Uterus (tissue), 2 donors: ENCODE measurements at regions not wholly inside any gene's neighbourhood (a gene's known extent, or its start where the extent isn't known, plus 50 kb on each side); places are given as distances from the start of the nearest gene placed in this dataset.

ENCODE experiments used
- POLR2A ChIP-seq, 2 donors: fragments of 450-650 bp; IDR thresholded peaks; one replicate each; pipeline ENCODE4 v1.6.1; 2016; ENCODE audit warnings: antibody characterized with exemption in 2 of 2, mild to moderate bottlenecking in 1 of 2, moderate library complexity in 1 of 2
- TF ChIP-seq, protein P1 (sequence below), 4 experiments: fragments of 200-600 bp in 2 of 4; fragments of 450-650 bp in 2 of 4; sonication (generic) in 2 of 4; IDR thresholded peaks; one replicate each; pipeline ENCODE4 v1.5.1; 2016 to 2019; ENCODE audit warnings: antibody characterized with exemption in 4 of 4, mild to moderate bottlenecking in 2 of 4, moderate library complexity in 1 of 4

DNA sequence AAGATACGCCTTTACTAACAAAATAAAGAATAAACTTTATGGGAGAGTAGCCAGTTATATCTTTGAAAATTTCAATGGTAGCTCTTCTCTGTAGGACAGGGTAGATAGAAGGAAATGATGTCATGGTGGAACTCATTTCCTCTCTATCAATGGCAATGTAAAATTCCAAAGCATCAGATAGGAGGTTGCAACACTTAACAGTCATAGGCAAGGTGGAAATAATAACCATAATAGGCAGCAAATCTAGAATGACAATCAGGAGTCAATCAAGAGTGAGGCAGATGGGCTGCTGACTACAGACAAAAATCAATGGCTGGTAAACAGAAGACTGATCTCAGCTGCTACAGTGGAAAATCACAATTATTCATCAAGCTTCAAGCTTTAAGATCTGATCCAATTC lies 53.9 kb upstream of the TET2 start:
- TF ChIP-seq, protein P1, sequence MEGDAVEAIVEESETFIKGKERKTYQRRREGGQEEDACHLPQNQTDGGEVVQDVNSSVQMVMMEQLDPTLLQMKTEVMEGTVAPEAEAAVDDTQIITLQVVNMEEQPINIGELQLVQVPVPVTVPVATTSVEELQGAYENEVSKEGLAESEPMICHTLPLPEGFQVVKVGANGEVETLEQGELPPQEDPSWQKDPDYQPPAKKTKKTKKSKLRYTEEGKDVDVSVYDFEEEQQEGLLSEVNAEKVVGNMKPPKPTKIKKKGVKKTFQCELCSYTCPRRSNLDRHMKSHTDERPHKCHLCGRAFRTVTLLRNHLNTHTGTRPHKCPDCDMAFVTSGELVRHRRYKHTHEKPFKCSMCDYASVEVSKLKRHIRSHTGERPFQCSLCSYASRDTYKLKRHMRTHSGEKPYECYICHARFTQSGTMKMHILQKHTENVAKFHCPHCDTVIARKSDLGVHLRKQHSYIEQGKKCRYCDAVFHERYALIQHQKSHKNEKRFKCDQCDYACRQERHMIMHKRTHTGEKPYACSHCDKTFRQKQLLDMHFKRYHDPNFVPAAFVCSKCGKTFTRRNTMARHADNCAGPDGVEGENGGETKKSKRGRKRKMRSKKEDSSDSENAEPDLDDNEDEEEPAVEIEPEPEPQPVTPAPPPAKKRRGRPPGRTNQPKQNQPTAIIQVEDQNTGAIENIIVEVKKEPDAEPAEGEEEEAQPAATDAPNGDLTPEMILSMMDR (IDR thresholded peaks at IDR 0.05): no peak
- no peak for TF ChIP-seq POLR2A (IDR thresholded peaks at IDR 0.05)
